Stimulated activated effector memory CD8-positive, alpha-beta T cell treated with anti-CD3 and anti-CD28 coated beads, Interleukin-12 subunit alpha, Interleukin-12 subunit beta, amount 100 ng/mL, for 72 hours (primary cell): ENCODE measurements at regions not wholly inside any gene's neighbourhood (a gene's known extent, or its start where the extent isn't known, plus 50 kb on each side); places are given as distances from the start of the nearest gene placed in this dataset.

Experiments used
- ATAC-seq: fragments of 150-1000 bp; cut with Tn5 transposase; 2 replicates; pipeline ENCODE4 v1.10.0; 2021
- DNase-seq, 2 donors: peaks; one replicate each; pipeline ENCODE4 v3.0.0; 2021 to 2022; ENCODE audit warnings: low spot score in 2 of 2
- H3K27ac Mint-ChIP-seq: one replicate; pipeline ENCODE4 v1.8.0; 2022; ENCODE audit warnings: mild to moderate bottlenecking, mixed read lengths
- H3K36me3 Mint-ChIP-seq: one replicate; pipeline ENCODE4 v1.8.0; 2022; ENCODE audit warnings: mild to moderate bottlenecking, mixed read lengths
- H3K4me1 Mint-ChIP-seq: one replicate; pipeline ENCODE4 v1.8.0; 2022; ENCODE audit warnings: mixed read lengths
- H3K4me3 Mint-ChIP-seq: one replicate; pipeline ENCODE4 v1.8.0; 2022; ENCODE audit warnings: mild to moderate bottlenecking, mixed read lengths
- H3K9me3 Mint-ChIP-seq: one replicate; pipeline ENCODE4 v1.8.0; 2022; ENCODE audit warnings: mixed read lengths

- Mint-ChIP-seq H3K4me3 (no peak overlapping the region), H3K36me3 (peaks cover 6% of the 10 kb centered on the region), H3K4me1 (peaks cover 30% of the 10 kb centered on the region), H3K9me3 (no peaks in the 10 kb centered on the region), H3K27ac (no peak overlapping the region)
- DNase-seq, result no peak
- ATAC-seq, result no peak
These were observed 191.8 kb downstream of the BCOR start for GRCh38 chrX:39905946-39906345.

- ATAC-seq, result peak; percentile 31
- peak overlapping the region; percentile 60 for H3K27ac Mint-ChIP-seq
These were observed 189.6 kb downstream of the BCOR start for GRCh38 chrX:39907964-39908661.

GRCh38 chrX:39909996-39910395 is 187.8 kb downstream of the BCOR start:
- DNase-seq (no peak), ATAC-seq (no peak)
- Mint-ChIP-seq H3K9me3 (no peaks in the 10 kb centered on the region), H3K4me1 (peaks cover 12% of the 10 kb centered on the region), H3K27ac (no peak overlapping the region), H3K36me3 (peaks cover 6% of the 10 kb centered on the region), H3K4me3 (no peak overlapping the region)

More at GRCh38 chrX:39907964-39908661, 189.6 kb downstream of the BCOR start:
- Mint-ChIP-seq H3K9me3 (no peaks in the 10 kb centered on the region), H3K4me1 (peaks cover 22% of the 10 kb centered on the region), H3K36me3 (peaks cover 6% of the 10 kb centered on the region), H3K4me3 (no peak overlapping the region)
- no peak for DNase-seq

GRCh38 chrX:39910651-39911050 is 187.1 kb downstream of the BCOR start:
- no peak for DNase-seq
- peaks cover 6% of the 10 kb centered on the region for H3K4me1 Mint-ChIP-seq
- no peak overlapping the region for H3K27ac Mint-ChIP-seq
- peaks cover 6% of the 10 kb centered on the region for H3K36me3 Mint-ChIP-seq
- H3K4me3 Mint-ChIP-seq, result no peak overlapping the region
- H3K9me3 Mint-ChIP-seq, result no peaks in the 10 kb centered on the region
- ATAC-seq, result no peak

- H3K4me3 Mint-ChIP-seq, result no peak overlapping the region
- H3K27ac Mint-ChIP-seq, result no peak overlapping the region
- peaks cover 6% of the 10 kb centered on the region for H3K4me1 Mint-ChIP-seq
These were observed 186.4 kb downstream of the BCOR start for GRCh38 chrX:39911278-39911897.

GRCh38 chrX:39912126-39912525 is 185.6 kb downstream of the BCOR start:
- H3K36me3 Mint-ChIP-seq, result peaks cover 6% of the 10 kb centered on the region
- ATAC-seq, result no peak
- no peaks in the 10 kb centered on the region for H3K9me3 Mint-ChIP-seq
- no peak overlapping the region for H3K27ac Mint-ChIP-seq
- H3K4me1 Mint-ChIP-seq, result peaks cover 6% of the 10 kb centered on the region
- no peak for DNase-seq
- H3K4me3 Mint-ChIP-seq, result no peak overlapping the region

More at GRCh38 chrX:39911278-39911897, 186.4 kb downstream of the BCOR start:
- no peak for ATAC-seq
- peaks cover 6% of the 10 kb centered on the region for H3K36me3 Mint-ChIP-seq
- DNase-seq, result no peak
- H3K9me3 Mint-ChIP-seq, result no peaks in the 10 kb centered on the region

- ATAC-seq (no peak), DNase-seq (no peak)
- no peaks in the 10 kb centered on the region for H3K36me3 Mint-ChIP-seq
- no peak overlapping the region for H3K27ac Mint-ChIP-seq
- H3K9me3 Mint-ChIP-seq, result no peaks in the 10 kb centered on the region
- H3K4me3 Mint-ChIP-seq, result no peak overlapping the region
- H3K4me1 Mint-ChIP-seq, result no peaks in the 10 kb centered on the region
These were observed 182.7 kb downstream of the BCOR start for GRCh38 chrX:39915081-39915480.

GRCh38 chrX:39915596-39915995 is 182.2 kb downstream of the BCOR start:
- DNase-seq (no peak), ATAC-seq (no peak)
- H3K36me3 Mint-ChIP-seq, result no peaks in the 10 kb centered on the region
- H3K4me3 Mint-ChIP-seq, result no peak overlapping the region
- H3K27ac Mint-ChIP-seq, result no peak overlapping the region
- H3K9me3 Mint-ChIP-seq, result no peaks in the 10 kb centered on the region
- no peaks in the 10 kb centered on the region for H3K4me1 Mint-ChIP-seq

GRCh38 chrX:39921838-39922237 is 175.9 kb downstream of the BCOR start:
- H3K4me3 Mint-ChIP-seq, result no peak overlapping the region
- H3K36me3 Mint-ChIP-seq, result no peaks in the 10 kb centered on the region
- no peak overlapping the region for H3K27ac Mint-ChIP-seq
- ATAC-seq (no peak), DNase-seq (no peak)
- no peaks in the 10 kb centered on the region for H3K9me3 Mint-ChIP-seq
- H3K4me1 Mint-ChIP-seq, result no peaks in the 10 kb centered on the region

GRCh38 chrX:39922488-39922887 is 175.3 kb downstream of the BCOR start:
- Mint-ChIP-seq H3K27ac (no peak overlapping the region), H3K4me1 (no peaks in the 10 kb centered on the region), H3K36me3 (no peaks in the 10 kb centered on the region), H3K4me3 (no peak overlapping the region), H3K9me3 (no peaks in the 10 kb centered on the region)
- ATAC-seq (no peak), DNase-seq (no peak)

- H3K9me3 Mint-ChIP-seq, result no peaks in the 10 kb centered on the region
- no peak overlapping the region for H3K4me3 Mint-ChIP-seq
- DNase-seq (no peak), ATAC-seq (no peak)
- H3K4me1 Mint-ChIP-seq, result no peaks in the 10 kb centered on the region
- H3K36me3 Mint-ChIP-seq, result no peaks in the 10 kb centered on the region
- H3K27ac Mint-ChIP-seq, result no peak overlapping the region
These were observed 174.8 kb downstream of the BCOR start for GRCh38 chrX:39922926-39923325.

GRCh38 chrX:39927380-39927779 is 170.4 kb downstream of the BCOR start:
- Mint-ChIP-seq H3K36me3 (no peaks in the 10 kb centered on the region), H3K9me3 (no peaks in the 10 kb centered on the region), H3K4me1 (no peaks in the 10 kb centered on the region), H3K27ac (no peak overlapping the region), H3K4me3 (no peak overlapping the region)
- ATAC-seq, result no peak
- no peak for DNase-seq

- Mint-ChIP-seq H3K4me1 (no peaks in the 10 kb centered on the region), H3K4me3 (no peak overlapping the region), H3K36me3 (no peaks in the 10 kb centered on the region), H3K27ac (peak overlapping the region; percentile 48), H3K9me3 (no peaks in the 10 kb centered on the region)
- ATAC-seq, result no peak
- DNase-seq, result no peak
These were observed 168.9 kb downstream of the BCOR start for GRCh38 chrX:39928704-39929378.

- H3K4me3 Mint-ChIP-seq, result no peak overlapping the region
- H3K36me3 Mint-ChIP-seq, result no peaks in the 10 kb centered on the region
- DNase-seq (no peak), ATAC-seq (no peak)
- peak overlapping the region; percentile 48 for H3K27ac Mint-ChIP-seq
- H3K9me3 Mint-ChIP-seq, result no peaks in the 10 kb centered on the region
- H3K4me1 Mint-ChIP-seq, result no peaks in the 10 kb centered on the region
These were observed 168.3 kb downstream of the BCOR start for GRCh38 chrX:39929379-39930025.

GRCh38 chrX:39930786-39931528 is 166.8 kb downstream of the BCOR start:
- Mint-ChIP-seq H3K36me3 (no peaks in the 10 kb centered on the region), H3K4me3 (no peak overlapping the region)
- no peak for DNase-seq

More at GRCh38 chrX:39930786-39931528, 166.8 kb downstream of the BCOR start:
- no peak for ATAC-seq
- Mint-ChIP-seq H3K27ac (no peak overlapping the region), H3K9me3 (no peaks in the 10 kb centered on the region), H3K4me1 (no peaks in the 10 kb centered on the region)
